Stimulated activated naive B cell treated with anti-CD40 and anti-IgM and Interleukin-4, amounts not matched to agents 10 μg/mL and 1 μg/mL and 100 μg/mL, for 72 hours (primary cell): ENCODE measurements at regions not wholly inside any gene's neighbourhood (a gene's known extent, or its start where the extent isn't known, plus 50 kb on each side); places are given as distances from the start of the nearest gene placed in this dataset.

Experiments used
- ATAC-seq, 2 donors: fragments of 150-1000 bp; cut with Tn5 transposase; replicated peaks; 2 replicates each; pipeline ENCODE4 v1.10.0; 2021; ENCODE audit warnings: moderate library complexity in 1 of 2
- DNase-seq: peaks from one replicate; pipeline ENCODE4 v3.0.0; 2021
- H3K27ac Mint-ChIP-seq: one replicate; pipeline ENCODE4 v1.8.0; 2022; ENCODE audit warnings: mild to moderate bottlenecking, mixed read lengths
- H3K27me3 Mint-ChIP-seq, 2 donors: one replicate each; pipeline ENCODE4 v1.8.0; 2022; ENCODE audit warnings: mixed read lengths in 2 of 2
- H3K36me3 Mint-ChIP-seq, 2 donors: one replicate each; pipeline ENCODE4 v1.8.0; 2022; ENCODE audit warnings: mixed read lengths in 2 of 2, mild to moderate bottlenecking in 1 of 2
- H3K4me1 Mint-ChIP-seq, 2 donors: one replicate each; pipeline ENCODE4 v1.8.0; 2022; ENCODE audit warnings: mixed read lengths in 2 of 2, mild to moderate bottlenecking in 1 of 2
- H3K4me3 Mint-ChIP-seq, 2 donors: one replicate each; pipeline ENCODE4 v1.8.0; 2022; ENCODE audit warnings: mild to moderate bottlenecking in 2 of 2, mixed read lengths in 2 of 2, moderate library complexity in 1 of 2
- H3K9me3 Mint-ChIP-seq, 2 donors: one replicate each; pipeline ENCODE4 v1.8.0; 2022; ENCODE audit warnings: mixed read lengths in 2 of 2, mild to moderate bottlenecking in 1 of 2

DNA sequence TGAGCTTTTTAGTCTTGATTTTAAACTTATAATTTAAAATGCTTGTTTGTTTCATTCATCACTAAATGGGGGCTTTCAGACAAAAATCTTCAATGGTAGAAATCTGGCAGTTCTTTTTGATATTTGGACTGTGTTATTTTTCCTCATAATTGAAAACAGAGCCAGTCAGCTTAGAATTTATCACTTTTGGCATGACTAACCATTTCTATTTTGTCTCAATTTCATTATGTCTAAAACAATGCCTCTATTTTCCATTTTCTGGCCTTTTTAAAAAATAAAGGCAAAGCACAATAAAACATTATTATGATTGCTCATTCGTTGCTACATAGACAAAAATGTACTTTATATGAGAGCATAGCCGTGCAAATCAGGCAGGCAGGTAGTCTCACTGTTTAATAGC lies 434.5 kb downstream of the XIRP2 start:
- no peaks in the 10 kb centered on the region for H3K27me3 Mint-ChIP-seq
- no peak overlapping the region for H3K4me3 Mint-ChIP-seq
- no peak overlapping the region for H3K27ac Mint-ChIP-seq
- no peaks in the 10 kb centered on the region for H3K36me3 Mint-ChIP-seq
- no peaks in the 10 kb centered on the region for H3K4me1 Mint-ChIP-seq
- DNase-seq (no peak), ATAC-seq (no peak)
- no peaks in the 10 kb centered on the region for H3K9me3 Mint-ChIP-seq

DNA sequence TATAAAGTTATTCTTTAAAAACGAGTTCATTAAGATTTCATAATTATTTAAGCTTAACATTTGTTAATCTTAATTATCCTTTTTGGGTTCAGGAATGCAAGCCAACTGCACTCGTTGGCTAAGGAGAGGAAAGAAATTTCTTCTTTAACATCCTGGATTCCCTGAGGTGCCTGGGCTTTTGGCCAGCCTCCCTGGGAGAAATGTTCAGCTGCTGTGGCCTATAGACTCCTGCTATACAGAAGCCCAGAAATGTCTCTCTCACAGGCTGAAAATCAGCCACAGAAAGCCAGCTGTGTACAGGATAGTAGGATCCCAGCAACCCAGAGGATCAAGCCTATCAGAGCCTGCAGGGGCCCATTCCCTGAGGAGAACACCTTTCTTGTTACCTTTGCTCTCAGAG lies 430.3 kb downstream of the XIRP2 start:
- Mint-ChIP-seq H3K27ac (no peak overlapping the region), H3K9me3 (no peaks in the 10 kb centered on the region), H3K27me3 (no peaks in the 10 kb centered on the region), H3K36me3 (no peaks in the 10 kb centered on the region), H3K4me3 (no peak overlapping the region), H3K4me1 (no peaks in the 10 kb centered on the region)
- ATAC-seq (no peak), DNase-seq (no peak)

DNA sequence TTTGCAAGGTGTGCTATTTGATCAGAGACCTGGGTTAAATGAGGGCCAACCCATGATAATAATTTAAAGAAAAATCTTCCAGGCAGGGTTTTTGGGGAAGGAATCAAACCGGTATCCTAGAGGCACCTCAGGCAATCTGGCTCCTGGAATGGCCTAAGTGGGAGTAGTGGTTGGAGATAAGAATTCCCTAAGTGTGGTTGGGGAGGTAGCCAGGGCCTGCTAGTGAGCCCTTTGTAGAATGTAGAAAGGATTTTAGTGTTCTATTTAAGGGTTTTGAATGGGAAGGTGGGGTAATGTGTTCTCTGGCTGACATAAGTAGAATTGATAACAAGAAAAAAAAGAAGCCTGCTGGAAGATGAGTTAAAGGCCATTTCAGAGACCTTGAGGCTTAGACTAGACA lies 422.2 kb downstream of the XIRP2 start:
- DNase-seq: no peak
- Mint-ChIP-seq H3K27me3 (no peaks in the 10 kb centered on the region), H3K36me3 (no peaks in the 10 kb centered on the region), H3K4me1 (no peaks in the 10 kb centered on the region), H3K9me3 (no peaks in the 10 kb centered on the region), H3K27ac (no peak overlapping the region), H3K4me3 (no peak overlapping the region)
- no peak for ATAC-seq
